Neural cell (in vitro differentiated cells): ENCODE measurements at regions not wholly inside any gene's neighbourhood (a gene's known extent, or its start where the extent isn't known, plus 50 kb on each side); places are given as distances from the start of the nearest gene placed in this dataset.
"Not testable (repeated sequence)": the region's sequence is repeated elsewhere in the genome, so short reads cannot be mapped to it uniquely, and the experiment has no call there.

Experiments used
- H2AFZ ChIP-seq: fragments of 200-600, 300-800 bp; sonication (generic), shearing (Covaris generic); 2 replicates; pipeline ENCODE4 v1.6.0; 2014; ENCODE audit warnings: low read depth, mild to moderate bottlenecking, antibody characterized with exemption, low read length, moderate library complexity
- H3F3A ChIP-seq: fragments of 200-600 bp; shearing (Covaris generic); 2 replicates; pipeline ENCODE4 v1.6.1; 2016; ENCODE audit warnings: mild to moderate bottlenecking, moderate library complexity, mixed read lengths, antibody characterized with exemption, low read length; ENCODE audit not compliant: insufficient read depth, poor library complexity, severe bottlenecking
- H3K27ac ChIP-seq: fragments of 200-600, 300-800 bp; sonication (generic), shearing (Covaris generic); 2 replicates; pipeline ENCODE4 v1.5.1; 2014; ENCODE audit warnings: mild to moderate bottlenecking, low read length, moderate library complexity
- H3K27me3 ChIP-seq: fragments of 300-800, 200-600 bp; sonication (generic), shearing (Covaris generic); 2 replicates; pipeline ENCODE4 v1.6.0; 2014; ENCODE audit warnings: mild to moderate bottlenecking, low read depth, low read length, moderate library complexity; ENCODE audit not compliant: insufficient read depth
- H3K36me3 ChIP-seq: fragments of 300-800, 200-600 bp; sonication (generic), shearing (Covaris generic); 2 replicates; pipeline ENCODE4 v1.5.1; 2014; ENCODE audit warnings: mild to moderate bottlenecking, antibody characterized with exemption, low read length, moderate library complexity; ENCODE audit not compliant: insufficient read depth
- H3K4me2 ChIP-seq: fragments of 300-800, 200-600 bp; sonication (generic), shearing (Covaris generic); 2 replicates; pipeline ENCODE4 v1.6.0; 2014; ENCODE audit warnings: mild to moderate bottlenecking, low read length
- H3K4me3 ChIP-seq: fragments of 300-800, 200-600 bp; sonication (generic), shearing (Covaris generic); 2 replicates; pipeline ENCODE4 v1.5.1; 2014; ENCODE audit warnings: mild to moderate bottlenecking, low read length, moderate library complexity
- H3K79me2 ChIP-seq: fragments of 200-600 bp; shearing (Covaris generic); replicated peaks from 2 replicates; pipeline ENCODE4 v1.6.0; 2014; ENCODE audit warnings: mild to moderate bottlenecking, low read length, moderate library complexity; ENCODE audit not compliant: insufficient read depth
- H3K9ac ChIP-seq: fragments of 300-800, 200-600 bp; sonication (generic), shearing (Covaris generic); 2 replicates; pipeline ENCODE4 v1.6.1; 2016; ENCODE audit warnings: mild to moderate bottlenecking, low read length, mixed read lengths
- H3K9me2 ChIP-seq: fragments of 200-600 bp; shearing (Covaris generic); 2 replicates; pipeline ENCODE4 v1.6.1; 2016; ENCODE audit warnings: mild to moderate bottlenecking, low read length, mixed read lengths; ENCODE audit not compliant: insufficient read depth
- H3K9me3 ChIP-seq: fragments of 200-600, 300-800 bp; sonication (generic), shearing (Covaris generic); 2 replicates; pipeline ENCODE4 v1.6.1; 2016; ENCODE audit warnings: mild to moderate bottlenecking, mixed run types, low read length, moderate library complexity, mixed read lengths
- H4K20me1 ChIP-seq: fragments of 200-600 bp; shearing (Covaris generic); 2 replicates; pipeline ENCODE4 v1.6.1; 2016; ENCODE audit warnings: mild to moderate bottlenecking, mixed run types; ENCODE audit not compliant: insufficient read depth
- CTCF ChIP-seq: fragments of 450-650 bp; IDR thresholded peaks from 2 replicates; pipeline ENCODE4 v1.5.1; 2014; ENCODE audit warnings: antibody characterized with exemption, mild to moderate bottlenecking, moderate library complexity; ENCODE audit not compliant: poor library complexity, severe bottlenecking
- EP300 ChIP-seq: fragments of 450-650 bp; conservative IDR thresholded peaks from 2 replicates; pipeline ENCODE4 v1.6.1; 2014; ENCODE audit warnings: antibody characterized with exemption, mild to moderate bottlenecking, moderate library complexity; ENCODE audit not compliant: poor library complexity, severe bottlenecking
- EZH2 ChIP-seq: fragments of 200-600, 300-800 bp; shearing (Covaris generic), sonication (generic); IDR thresholded peaks from 2 replicates; pipeline ENCODE4 v1.6.1; 2014; ENCODE audit warnings: antibody characterized with exemption, low read length, borderline replicate concordance, mild to moderate bottlenecking; ENCODE audit not compliant: insufficient read depth, poor library complexity, severe bottlenecking
- MXI1 ChIP-seq: fragments of 450-650 bp; conservative IDR thresholded peaks from 2 replicates; pipeline ENCODE4 v1.6.1; 2014; ENCODE audit warnings: antibody characterized with exemption, mild to moderate bottlenecking; ENCODE audit not compliant: poor library complexity, severe bottlenecking
- POLR2AphosphoS5 ChIP-seq: IDR thresholded peaks from 2 replicates; pipeline ENCODE4 v1.6.1; 2012
- RAD21 ChIP-seq: fragments of 450-650 bp; conservative IDR thresholded peaks from 2 replicates; pipeline ENCODE4 v1.6.1; 2014; ENCODE audit warnings: antibody characterized with exemption, mild to moderate bottlenecking, moderate library complexity
- REST ChIP-seq: IDR thresholded peaks from 2 replicates; pipeline ENCODE4 v1.6.1; 2012; ENCODE audit warnings: borderline replicate concordance
- SMC3 ChIP-seq: fragments of 450-650 bp; conservative IDR thresholded peaks from 2 replicates; pipeline ENCODE4 v1.6.1; 2014; ENCODE audit warnings: antibody characterized with exemption, mild to moderate bottlenecking, moderate library complexity; ENCODE audit not compliant: poor library complexity
- TAF1 ChIP-seq: IDR thresholded peaks from 2 replicates; pipeline ENCODE4 v1.6.1; 2012; ENCODE audit warnings: low read depth

- Histone ChIP-seq H3F3A (peaks cover 3% of the 10 kb centered on the region), H3K9me3 (no peaks in the 10 kb centered on the region), H3K27ac (no peak overlapping the region), H3K4me2 (no peak overlapping the region), H3K27me3 (no peaks in the 10 kb centered on the region), H4K20me1 (no peaks in the 10 kb centered on the region), H3K36me3 (no peaks in the 10 kb centered on the region), H3K9me2 (no peaks in the 10 kb centered on the region), H3K4me3 (no peak overlapping the region), H3K9ac (no peak overlapping the region), H3K79me2 (no peaks in the 10 kb centered on the region), H2AFZ (no peak overlapping the region)
- no peak for TF ChIP-seq EZH2
- no peak for TF ChIP-seq POLR2AphosphoS5
- no peak for TF ChIP-seq SMC3
- no peak for TF ChIP-seq MXI1
- no peak for TF ChIP-seq RAD21
- no peak for TF ChIP-seq REST
- no peak for TF ChIP-seq TAF1
- TF ChIP-seq CTCF: no peak
- TF ChIP-seq EP300: no peak
These were observed 96.4 kb upstream of the IQCM start for GRCh38 chr4:149912000-149912399.

GRCh38 chr4:149914119-149915115, 98.8 kb upstream of the IQCM start:
- Histone ChIP-seq H3K9me2 (no peaks in the 10 kb centered on the region), H3K79me2 (no peaks in the 10 kb centered on the region), H3K27me3 (no peaks in the 10 kb centered on the region), H3K4me2 (no peak overlapping the region), H3K9ac (no peak overlapping the region), H3K27ac (no peak overlapping the region), H3F3A (peaks cover 3% of the 10 kb centered on the region), H3K9me3 (no peaks in the 10 kb centered on the region), H3K4me3 (no peak overlapping the region), H4K20me1 (no peaks in the 10 kb centered on the region), H3K36me3 (no peaks in the 10 kb centered on the region), H2AFZ (no peak overlapping the region)
- TF ChIP-seq RAD21 (peak; percentile 49), CTCF (peak; percentile 70), POLR2AphosphoS5 (no peak), TAF1 (no peak), SMC3 (peak; percentile 52), REST (peak; percentile 42), EZH2 (no peak)

- H3K9ac ChIP-seq, H3K4me2 ChIP-seq, H3K36me3 ChIP-seq, H3K79me2 ChIP-seq, H2AFZ ChIP-seq, H4K20me1 ChIP-seq, H3K27me3 ChIP-seq, H3K27ac ChIP-seq, H3F3A ChIP-seq, H3K9me3 ChIP-seq, H3K9me2 ChIP-seq, H3K4me3 ChIP-seq: not testable (repeated sequence)
These were observed 100.1 kb upstream of the IQCM start for GRCh38 chr4:149915735-149916134.
